HG02884 (cell line): ENCODE measurements at regions not wholly inside any gene's neighbourhood (a gene's known extent, or its start where the extent isn't known, plus 50 kb on each side); places are given as distances from the start of the nearest gene placed in this dataset.

Experiments
- ATAC-seq: cut with Tn5 transposase; IDR thresholded peaks from one replicate; pipeline ENCODE4 v1.9.1; 2021; ENCODE audit warnings: mild to moderate bottlenecking, moderate library complexity; ENCODE audit not compliant: unreplicated experiment

GRCh38 chr7:68441645-68442044 is 1156.6 kb upstream of the AUTS2 start:
- ATAC-seq = no peak

- no peak for ATAC-seq
Measured at GRCh38 chr7:68442931-68443631, 1155.2 kb upstream of the AUTS2 start.

GRCh38 chr7:68444042-68444441 is 1154.2 kb upstream of the AUTS2 start:
- ATAC-seq = no peak

- ATAC-seq = no peak
Measured at GRCh38 chr7:68444956-68445355, 1153.3 kb upstream of the AUTS2 start.

GRCh38 chr7:68446183-68446582 is 1152.1 kb upstream of the AUTS2 start:
- ATAC-seq = no peak

DNA sequence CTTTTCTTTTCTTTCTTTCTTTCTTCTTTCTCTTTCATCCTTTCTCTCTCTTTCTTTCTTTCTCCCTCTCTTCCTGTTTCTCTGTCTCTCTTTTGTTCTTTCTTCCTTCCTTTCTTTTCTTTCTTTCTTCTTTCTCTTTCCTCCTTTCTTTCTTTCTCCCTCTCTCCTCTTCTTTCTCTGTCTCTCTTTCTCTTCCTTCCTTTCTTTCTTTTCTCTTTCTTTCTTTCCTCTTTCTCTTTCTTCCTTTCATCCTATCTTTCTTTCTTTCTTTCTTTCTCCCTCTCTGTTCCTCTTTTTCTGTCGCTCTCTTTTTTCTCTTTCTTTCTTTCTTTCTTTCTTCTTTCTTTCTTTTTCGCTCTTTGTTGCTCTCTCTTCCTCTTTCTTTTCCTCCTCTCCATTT is 1149.2 kb upstream of the AUTS2 start:
- ATAC-seq = no peak

- no peak for ATAC-seq
Measured at GRCh38 chr7:68449816-68450215, 1148.5 kb upstream of the AUTS2 start.

DNA sequence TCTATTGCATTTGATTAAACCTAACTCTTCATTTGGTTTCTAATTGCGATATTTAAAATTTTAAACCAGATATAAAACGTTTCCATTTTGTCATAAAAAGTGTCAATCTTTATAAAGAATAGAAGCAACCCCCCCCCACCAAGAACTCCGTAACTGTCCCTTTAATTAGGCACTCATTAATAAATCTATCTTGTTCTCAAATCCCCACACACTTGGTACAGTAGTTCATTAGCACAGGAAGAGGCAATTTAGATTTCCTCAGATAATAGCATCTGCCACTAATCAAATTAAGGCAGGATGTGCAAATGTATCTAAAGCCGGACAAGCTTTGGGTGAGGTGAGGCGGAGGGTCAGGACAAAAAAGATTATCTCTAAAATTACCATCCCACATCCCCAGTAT is 1143.3 kb upstream of the AUTS2 start:
- ATAC-seq = no peak

- ATAC-seq = no peak
Measured at GRCh38 chr7:68456469-68456868, 1141.8 kb upstream of the AUTS2 start.

- no peak for ATAC-seq
Measured at GRCh38 chr7:68457481-68457880, 1140.8 kb upstream of the AUTS2 start.

DNA sequence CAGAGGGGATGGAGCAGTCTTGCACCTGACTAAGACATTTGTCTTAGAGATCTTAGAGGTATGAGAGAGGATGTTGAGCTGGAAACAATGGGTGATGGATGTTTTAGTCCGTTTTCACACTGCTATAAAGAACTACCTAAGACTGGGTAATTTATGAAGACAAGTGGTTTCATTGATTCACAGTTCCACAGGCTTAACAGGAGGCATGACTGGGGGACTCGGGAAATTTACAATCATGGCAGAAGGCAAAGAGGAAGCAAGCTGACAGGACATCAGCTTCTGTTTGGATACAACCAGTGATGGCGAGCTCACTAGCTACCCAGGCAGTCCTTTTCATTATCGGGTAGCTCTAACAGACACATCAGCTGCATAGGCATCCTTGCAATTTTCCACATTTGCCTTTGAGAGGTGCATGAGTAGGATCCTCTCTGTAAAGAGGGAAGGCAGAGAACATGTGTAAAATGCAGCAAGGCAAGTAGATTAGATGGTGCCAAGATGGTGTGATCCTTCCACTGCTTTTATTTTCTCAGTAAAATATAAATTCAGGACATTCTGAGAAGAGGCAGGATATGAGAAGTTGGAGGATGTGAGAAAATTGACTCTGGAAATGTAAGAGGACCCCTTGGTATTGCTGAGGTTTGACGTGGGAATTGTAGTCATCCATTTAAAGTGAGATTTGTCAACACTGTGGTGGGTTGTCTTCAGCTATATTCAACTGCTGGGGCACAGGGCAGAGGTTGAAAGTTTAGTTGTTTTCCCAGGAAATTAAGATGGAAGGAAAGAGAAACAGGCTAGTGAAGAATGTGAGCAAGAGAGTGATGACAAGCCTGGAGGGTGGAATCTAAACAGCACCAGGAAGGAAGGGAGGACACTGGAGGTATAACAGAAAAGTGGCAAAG is 1140.0 kb upstream of the AUTS2 start:
- ATAC-seq = no peak

DNA sequence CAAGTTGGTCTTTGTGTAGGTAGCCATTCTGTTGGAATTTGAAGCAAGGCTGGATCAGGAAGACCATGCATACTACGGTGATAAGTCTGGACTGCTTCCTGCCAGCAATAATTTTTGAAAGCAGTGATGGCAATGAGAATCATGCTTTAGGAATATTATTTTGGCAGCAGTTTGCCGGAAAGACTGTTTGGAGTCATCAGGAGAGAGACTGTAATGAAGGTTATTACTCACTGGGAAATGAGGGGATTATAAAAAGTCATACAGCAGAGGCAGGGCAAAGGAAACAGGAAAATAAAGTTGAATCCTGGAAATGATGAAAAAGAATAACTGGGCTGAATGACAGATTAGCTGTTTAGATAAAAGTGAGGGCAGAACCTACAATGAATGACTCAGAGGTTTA is 1136.8 kb upstream of the AUTS2 start:
- ATAC-seq = no peak

- ATAC-seq = no peak
Measured at GRCh38 chr7:68470836-68471435, 1127.3 kb upstream of the AUTS2 start.

GRCh38 chr7:68472688-68473087 is 1125.6 kb upstream of the AUTS2 start:
- ATAC-seq = no peak

GRCh38 chr7:68474661-68475216 is 1123.5 kb upstream of the AUTS2 start:
- ATAC-seq = no peak

DNA sequence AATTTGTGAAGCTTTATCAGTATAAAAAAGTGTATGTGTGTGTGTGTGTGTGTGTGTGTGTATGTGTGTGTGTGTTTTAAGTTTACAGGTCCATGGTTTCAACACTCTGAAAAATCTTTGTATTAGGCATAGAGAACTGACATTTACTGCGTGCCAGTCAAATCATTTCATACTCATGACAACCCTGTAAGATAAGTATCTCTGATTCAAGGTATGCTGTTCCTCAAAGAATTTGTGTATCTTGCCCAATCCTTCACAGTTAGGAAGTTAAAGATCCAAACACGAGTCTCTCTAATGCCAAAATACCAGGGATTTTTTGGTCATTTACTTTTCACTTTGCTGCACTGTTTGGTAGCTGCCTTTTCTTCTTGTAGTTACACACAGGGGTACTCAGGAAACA is 1121.3 kb upstream of the AUTS2 start:
- no peak for ATAC-seq

- ATAC-seq = no peak
Measured at GRCh38 chr7:68478326-68478725, 1119.9 kb upstream of the AUTS2 start.

DNA sequence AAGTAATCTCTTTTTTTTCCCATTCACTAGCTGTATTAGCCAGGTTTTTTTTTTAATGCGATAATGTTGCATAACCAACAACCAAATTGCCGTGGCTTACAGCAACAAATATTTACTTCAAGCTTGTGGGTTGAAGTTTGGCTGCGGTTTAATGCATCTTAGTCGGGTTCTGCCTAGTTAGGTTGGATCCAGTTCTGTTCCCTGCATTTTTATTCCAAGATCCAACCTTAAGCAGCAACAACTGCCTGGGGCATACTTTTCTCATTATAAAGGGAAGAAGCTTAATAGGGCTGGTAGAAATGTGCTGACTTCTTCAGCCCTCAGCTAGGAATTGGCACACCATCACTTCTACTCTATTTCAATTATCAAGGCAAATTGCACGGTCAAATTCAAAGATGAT is 1115.5 kb upstream of the AUTS2 start:
- ATAC-seq = no peak

DNA sequence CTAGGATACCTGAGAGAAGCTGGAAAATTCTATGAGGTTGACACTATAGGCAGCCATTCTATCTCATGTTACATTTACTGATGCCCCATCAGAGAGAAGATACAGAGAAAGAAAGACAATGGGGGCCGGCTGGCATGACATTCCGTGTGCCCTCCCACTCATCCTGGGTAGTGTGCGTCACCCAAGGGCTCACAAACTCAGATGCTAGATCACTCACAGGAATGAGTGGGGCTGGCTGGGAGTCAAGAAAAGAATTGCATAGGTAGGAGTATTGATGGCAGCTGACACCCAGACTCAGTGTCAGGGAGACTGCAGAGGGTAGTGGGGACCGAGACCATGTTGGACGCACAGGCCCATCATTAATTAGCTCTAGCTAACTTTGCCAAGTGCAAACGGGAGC is 1113.5 kb upstream of the AUTS2 start:
- no peak for ATAC-seq

- no peak for ATAC-seq
Measured at GRCh38 chr7:68485253-68485917, 1112.9 kb upstream of the AUTS2 start.
